Epidermal melanocyte (primary cell): ENCODE measurements at regions not wholly inside any gene's neighbourhood (a gene's known extent, or its start where the extent isn't known, plus 50 kb on each side); places are given as distances from the start of the nearest gene placed in this dataset.

Source experiments
- DNase-seq: peaks from one replicate; pipeline ENCODE4 v3.0.0; 2011; ENCODE audit warnings: low spot score; ENCODE audit not compliant: insufficient read length

DNA sequence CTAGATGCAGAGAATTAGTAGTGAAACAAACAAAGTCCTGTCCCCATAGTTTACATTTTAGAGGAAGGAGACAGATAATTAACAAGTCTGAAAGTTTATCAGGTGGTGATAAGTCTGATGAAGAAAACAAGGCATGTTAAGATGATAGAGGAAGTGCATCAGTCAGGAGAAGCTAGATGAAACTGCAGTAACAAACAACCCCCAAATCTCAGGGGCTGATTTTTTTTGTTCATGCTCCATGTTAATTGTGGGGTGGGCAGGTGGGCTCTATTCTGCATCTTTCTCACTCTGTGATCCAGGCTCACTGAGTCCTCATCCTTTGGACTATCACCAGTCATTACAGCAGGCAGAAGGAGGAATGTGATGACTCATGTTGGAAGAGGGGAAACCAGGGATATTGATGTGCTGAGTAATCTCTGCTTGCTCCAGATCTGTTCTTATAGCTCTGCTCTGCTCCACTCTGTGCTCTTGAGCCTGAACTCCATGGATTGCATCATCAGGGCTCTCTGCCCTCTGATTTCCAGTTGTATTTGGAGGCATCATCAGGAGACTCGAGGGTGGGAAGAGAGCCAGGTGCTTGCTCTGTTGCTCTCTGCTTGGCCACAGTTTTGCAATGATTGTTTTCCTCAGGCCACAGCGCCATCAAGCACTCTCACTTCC, 166.9 kb downstream of the IER5 start:
- no peak for DNase-seq

DNA sequence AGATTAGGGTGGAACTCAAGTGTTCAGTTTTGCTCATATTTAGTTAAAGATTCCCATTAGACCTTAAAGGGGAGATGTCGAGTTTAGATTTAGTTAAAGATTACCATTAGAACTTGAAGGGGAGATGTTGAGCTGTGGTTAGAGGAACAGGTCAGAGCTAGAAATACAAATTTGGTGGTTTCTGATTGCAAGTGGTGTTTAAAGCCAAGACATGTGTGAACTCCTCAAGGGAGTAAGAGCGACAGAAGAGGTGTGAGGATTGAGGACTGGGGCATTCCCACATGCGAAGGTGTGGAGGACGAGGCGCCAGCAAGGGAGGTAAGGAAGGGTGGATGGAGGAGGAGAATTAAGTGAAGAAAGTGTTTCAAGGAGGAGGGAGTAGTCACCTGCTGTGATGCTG, 168.6 kb downstream of the IER5 start:
- DNase-seq, result no peak

DNA sequence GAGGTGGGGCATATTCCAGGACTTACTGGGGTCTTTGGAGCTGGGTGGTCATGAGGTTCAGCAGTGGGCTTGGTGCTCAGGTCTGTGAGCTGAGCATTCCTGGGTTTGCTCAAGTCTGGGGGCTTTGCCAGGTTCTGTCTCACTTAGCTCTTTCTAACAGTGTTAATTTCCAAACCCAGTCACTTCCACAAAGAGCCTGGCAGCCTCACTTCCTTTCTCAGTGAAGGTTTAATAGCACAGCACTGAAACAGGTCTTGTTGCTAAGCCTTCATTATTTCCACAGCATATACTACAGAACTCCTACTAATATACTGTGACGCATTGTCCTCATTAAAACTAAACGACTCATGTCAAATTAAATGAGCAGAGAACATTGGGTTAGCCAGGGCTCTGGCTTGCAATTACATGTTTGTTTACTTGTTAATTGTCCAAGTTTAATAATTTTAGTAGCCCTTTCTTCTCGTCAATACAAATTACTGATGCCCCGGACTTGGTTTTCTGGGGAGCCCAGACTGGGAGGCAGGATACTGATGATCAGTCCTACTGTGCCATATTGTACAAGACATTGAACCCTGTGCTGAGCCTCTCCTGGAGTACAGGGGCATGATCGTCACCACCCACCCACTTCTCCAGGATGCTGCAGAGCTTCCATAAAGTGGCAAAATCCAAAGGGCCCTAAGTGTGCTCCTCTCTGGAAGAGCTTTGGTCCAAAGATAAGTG, 170.7 kb downstream of the IER5 start:
- DNase-seq, result no peak

DNA sequence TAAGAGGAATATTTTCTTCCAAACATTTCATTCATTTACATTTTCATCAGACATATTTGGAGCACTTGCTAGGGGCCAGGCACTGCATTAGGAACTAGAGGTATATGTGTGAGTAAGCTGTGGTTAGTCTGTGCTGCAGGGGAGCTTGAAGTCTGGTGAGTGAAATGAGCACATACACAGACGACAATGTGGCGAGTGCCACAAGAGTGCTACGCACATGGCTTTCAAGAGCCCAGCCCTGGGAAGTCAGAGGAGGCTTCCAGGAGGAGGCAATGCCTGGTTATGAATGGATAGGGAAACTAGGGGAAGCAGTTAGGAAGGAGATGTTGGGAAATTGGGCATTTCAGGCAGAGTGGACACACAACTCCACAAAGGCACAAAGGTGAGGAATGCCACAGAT, 171.8 kb downstream of the IER5 start:
- no peak for DNase-seq

DNA sequence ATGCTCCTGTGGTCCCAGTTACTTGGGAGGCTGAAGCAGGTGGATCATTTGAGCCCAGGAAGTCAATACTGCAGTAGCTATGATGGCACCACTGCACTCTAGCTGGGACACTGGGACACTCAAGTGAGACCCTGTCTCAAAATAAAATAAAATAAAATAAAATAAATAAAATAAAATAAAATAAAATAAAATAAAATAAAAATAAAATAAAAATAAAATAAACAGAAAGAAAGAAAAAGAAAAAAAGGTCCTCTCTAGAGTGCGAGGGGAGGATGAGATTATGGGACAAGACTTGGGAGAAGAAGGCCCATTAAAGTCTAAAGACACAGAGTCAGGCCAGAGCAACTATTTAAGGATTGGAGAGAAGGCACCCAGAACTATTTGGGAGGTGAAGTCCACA, 172.5 kb downstream of the IER5 start:
- no peak for DNase-seq

DNA sequence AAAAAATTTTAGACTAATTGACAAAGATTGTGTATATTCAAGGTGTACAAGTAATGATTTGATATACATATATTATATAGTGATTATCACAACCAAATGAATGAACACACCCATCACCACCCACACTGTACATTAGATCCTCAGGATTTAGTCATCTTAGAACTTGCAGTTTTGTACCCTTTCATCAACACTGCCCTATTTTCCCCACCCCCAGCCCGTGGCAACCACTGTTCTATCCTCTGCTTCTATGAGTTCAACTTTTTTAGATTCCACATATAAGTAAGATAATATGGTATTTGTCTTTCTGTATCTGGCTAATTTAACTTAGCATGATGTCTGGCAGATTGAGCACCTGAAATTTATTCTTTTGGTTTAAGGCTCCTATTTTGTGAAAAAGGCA, 173.6 kb downstream of the IER5 start:
- DNase-seq, result no peak

DNA sequence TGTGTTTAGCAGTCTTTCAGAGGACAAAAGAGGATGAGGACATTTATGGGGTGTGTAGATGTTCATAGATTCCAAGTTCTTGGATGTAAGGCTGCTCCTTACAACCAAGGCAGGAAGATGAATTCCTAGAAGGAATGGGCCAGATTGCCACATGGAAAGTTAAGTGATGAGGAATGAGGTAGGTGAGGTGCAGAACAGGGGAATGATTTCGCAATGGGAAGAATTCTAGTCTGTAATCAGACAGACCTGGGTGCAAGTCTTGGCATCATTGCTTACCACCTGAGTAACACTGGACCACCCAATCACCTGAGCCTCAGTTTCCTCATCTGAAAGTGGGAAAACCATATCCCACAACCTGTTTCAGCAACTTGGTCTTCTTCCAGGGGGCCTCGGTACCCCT, 174.9 kb downstream of the IER5 start:
- no peak for DNase-seq

DNA sequence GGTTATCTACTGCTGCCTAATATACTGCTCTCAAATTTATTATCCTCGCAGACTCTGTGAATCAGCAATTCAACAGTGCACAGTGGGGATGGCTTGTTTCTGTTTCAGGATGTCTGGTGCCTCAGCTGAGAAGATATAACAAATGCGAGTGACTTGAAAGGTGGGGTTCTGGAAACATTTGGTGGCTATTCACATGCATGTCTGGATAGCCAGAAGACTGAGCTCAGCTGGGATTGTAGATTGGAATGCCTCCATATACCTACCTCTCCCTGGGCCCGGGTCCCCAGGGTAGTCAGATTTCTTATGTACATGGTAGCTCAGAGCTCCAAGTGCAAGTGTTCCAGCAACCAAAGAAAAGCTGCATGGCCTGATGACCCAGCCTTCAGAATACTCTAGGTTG, 176.3 kb downstream of the IER5 start:
- DNase-seq, result no peak

DNA sequence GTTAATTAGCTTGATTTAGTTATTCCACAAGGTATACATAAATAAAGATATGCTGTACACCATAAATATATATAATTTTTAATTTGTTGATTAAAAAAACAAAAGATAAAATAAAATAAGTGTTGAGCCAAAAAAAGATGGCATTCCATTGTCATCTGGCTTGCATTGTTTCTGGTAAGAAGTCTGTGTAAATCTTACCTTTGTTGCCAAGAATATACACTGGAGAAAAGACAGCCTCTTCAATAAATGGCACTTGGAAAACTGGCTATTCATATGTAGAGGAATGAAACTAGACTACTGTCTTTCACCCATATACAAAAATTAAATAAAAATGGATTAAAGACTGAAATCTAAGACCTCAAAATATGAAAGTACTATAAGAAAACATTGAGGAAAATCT, 196.5 kb downstream of the IER5 start:
- no peak for DNase-seq

DNA sequence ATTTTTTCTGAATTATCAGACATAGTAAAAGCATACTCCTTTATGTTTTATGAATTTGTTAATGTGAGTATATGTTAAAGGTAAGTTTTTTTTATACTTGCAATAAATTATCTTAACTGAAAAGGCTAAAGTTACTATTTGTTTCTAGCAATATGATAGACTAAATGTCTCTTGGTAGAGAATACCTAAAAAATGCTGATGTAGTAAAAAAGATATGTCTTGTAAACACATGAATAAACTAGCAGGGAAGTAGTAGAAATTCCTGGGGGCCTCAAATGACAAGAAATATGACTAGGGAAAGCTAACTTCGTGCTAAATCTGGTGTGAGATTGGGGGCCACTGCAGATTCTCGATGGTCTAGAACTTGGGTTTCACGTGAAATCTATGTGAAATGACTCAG, 188.1 kb upstream of the CACNA1E start:
- no peak for DNase-seq

DNA sequence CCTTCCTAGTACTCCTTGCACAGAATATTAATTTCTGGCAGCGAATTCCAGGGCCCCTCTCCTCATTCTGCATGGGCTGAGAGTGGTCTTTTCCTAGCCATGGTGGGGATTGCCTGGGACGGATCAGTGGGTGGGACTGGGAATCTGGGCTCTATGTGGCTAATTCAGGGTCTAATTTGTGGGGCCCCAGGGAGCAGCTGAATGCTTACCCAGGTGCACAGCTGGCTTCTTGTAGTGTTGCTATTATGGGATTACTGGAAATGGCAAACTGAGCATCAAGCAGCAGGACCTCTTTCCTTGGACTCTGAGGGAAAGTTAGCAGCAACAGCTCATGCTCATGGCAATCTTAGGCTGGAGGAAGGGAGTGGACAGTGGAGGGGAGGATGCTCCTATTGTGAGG, 187.1 kb upstream of the CACNA1E start:
- DNase-seq, result no peak

DNA sequence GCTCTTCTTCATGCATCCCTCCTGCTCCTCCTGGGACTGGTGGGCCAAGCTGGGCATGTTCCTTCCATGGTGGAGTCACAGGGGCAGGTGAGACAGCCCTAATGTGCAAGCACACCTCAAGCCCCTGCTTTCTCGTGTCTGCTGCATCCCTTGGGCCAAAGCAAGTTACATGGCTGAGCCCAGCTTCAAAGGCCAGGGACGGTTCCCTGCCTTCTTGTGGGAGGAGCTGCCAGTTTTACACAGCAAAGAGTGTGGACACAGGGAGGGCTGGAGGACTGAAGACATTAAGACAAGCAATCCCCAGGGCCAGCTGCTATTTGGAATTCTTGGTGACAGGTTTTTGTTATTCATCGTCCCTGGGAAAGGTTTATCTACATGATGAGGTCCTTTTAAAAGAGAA, 175.2 kb upstream of the CACNA1E start:
- DNase-seq, result no peak

DNA sequence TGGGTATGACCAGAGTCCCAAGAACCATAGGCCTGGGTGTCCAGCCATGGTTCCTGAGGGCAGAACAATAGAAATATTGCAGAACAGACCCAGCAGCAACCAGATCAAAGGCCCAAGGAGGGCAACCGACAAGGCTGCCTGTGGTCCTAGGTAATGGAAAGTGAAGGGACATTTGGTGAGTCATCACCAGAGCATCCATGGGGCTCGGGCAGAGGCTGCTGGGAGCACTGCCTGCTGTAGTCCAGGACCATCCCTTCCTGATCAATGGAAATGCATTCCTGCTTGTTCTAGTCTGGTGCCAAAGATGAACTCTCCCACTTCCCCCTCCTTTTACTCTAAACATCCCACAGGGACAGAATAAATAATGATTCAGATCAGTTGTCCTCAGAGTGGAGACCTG, 172.8 kb upstream of the CACNA1E start:
- DNase-seq, result no peak

DNA sequence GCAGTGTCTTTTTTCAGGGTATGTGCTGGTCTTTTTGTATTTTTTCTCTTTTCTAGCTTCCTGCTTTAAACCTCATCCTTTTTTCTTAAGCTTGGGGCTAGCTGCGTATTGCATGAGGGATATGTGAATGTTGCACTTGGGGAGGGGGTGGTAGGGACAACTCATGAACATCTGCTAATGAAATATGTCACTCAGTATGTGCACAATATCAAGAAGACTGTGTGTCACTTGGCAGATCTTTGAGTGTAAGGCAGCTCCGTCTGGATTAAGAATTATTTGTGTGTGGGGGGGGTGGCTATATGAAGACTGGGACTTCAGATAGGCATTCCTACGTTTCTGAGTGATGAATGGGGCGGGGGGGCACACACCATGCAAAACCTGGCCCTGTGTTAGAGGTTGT, 170.4 kb upstream of the CACNA1E start:
- no peak for DNase-seq

DNA sequence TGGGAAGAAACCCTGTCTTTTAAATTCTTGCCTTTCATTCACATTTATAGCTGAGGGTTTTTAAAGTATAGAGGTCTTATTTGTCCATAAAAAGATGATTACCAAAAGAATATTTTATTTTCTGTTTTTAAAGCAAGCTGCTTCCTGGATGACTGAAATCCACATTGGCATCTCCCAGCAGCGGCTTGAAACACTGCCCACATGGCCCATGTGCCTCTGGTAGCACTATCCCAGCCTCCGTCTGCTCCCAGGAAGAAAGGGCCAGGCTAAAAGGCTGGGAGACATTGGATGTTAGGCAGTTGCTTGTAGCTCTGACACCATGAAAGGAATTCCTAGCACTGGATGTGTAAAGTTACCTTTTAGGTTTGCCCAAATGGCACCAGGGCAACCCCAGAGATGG, 169.9 kb upstream of the CACNA1E start:
- no peak for DNase-seq

DNA sequence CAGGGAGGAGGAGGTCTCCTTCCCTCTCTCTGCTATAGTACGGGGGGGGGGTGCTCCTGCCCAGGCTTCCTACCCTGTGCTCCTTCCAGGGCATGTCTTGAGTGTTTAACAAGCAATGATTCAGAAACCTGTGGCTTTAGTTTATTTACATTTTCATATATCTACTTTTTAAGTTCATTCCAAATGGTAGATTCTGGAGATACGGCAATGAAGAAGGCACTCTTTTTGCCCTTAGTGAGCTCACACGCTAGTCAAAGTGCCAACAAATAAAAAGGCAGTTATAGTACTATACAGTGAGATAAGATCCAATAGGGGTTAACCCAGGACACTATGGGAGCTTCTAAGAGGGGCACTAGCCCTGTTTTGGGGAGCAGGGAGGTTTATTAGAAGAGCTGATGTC, 169.3 kb upstream of the CACNA1E start:
- no peak for DNase-seq

DNA sequence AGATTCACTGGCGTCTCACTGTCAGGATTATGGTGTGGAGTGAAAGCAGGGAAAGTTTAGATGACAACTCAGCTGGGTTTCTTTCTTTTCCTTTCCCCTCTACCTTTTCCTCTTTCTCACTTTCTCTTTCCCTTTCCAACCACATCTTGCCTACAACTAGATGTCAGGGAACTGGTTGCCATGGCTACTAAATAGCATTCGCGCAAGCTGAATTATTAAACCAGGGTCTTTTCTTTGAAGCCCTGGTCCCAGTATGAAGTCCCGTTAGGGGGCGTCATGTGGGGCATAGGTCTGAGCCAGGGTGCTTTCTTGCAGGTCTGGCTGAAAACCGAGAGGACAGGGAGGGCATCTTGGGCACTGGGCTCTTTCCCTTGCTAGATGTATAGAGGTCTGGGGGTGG, 168.4 kb upstream of the CACNA1E start:
- no peak for DNase-seq

DNA sequence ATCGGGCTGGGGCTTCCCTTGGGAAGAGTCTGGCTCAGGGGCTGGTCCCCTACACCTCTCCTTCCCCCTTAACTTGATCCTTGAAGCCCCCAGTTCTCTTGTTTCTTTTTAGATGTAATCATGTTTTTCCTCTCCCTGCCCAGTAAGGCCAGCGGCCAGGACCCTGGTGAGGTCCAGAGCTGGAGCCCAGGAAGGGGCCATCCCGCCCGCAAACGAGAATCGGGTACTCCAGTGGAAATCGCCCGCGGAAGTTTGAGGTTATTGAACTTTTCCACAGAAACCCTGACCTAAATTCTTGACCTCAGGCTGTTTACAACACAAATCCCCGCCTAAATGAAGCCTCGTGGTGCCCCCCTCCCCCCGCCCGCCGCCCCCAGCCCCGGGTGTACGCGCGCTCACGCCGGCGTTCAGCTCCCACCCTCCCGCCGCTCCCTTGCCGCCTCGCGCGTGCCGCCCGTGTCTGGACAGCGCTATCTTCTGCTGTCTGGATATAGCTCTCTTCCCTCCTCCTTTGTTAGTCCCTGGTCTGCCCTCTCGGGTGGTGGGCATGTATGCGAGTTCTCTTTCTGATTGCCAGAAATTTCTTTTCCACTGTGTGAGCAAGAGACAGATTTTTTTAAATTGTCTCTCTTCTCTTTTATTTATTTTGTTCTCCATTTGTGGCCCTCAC, 165.9 kb upstream of the CACNA1E start:
- DNase-seq, result no peak

DNA sequence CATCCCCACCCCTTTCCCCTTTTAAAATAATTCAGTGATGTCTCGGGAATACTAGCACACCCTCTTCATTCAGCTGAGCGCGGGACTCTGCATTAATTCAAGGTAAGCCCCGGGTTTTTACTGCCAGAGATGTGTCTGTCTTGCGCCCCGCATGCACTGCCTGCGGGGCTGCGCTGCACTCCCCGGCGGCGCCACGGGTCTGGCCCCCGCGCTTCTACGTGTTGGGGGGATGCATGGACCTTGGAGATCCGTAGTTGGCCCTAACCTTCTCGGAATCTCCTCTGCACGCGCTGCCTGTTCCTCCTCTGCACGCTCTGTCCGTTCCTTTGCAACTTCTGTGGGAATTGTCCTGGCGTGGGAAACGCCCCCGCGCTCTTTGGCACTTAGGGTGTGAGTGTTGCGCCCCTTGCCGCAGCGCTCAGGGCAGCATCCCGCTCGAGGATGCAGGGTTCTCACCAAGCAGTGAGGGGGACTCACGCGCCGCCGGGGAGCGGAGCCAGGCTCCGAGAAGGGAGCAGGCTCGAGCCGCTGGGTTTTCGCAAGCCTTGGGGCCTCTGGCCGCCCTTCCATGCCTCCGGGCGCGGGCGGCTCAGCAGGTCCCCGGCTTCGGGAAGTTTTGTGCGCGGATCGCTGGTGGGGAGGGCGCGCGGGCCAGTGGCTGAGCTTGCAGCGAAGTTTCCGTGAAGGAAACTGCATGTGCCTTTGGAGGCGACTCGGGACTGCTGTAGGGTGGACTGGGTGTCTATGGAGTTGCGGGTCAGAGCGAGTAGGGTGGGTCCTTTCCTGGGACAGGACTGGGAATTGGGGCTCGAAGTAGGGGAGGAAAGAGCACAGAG, 165.1 kb upstream of the CACNA1E start:
- no peak for DNase-seq

DNA sequence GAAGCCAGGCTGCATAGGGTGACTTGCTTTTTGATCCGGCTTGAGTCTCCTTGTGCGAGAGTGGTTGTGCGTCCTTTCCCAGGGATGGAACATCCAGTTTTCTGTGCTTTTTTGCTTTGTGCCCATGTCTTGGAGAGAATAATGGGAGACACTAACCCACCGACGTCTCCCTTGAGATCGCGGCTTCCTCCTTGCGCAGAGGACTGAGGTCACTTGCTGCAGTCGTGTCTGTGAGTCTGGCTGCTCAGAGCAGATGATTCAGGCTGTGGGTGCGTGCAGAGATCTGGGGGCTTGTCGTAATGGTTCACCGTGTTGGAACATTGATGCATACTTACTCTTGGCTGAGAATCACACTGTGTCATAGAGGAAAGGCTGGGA, 164.5 kb upstream of the CACNA1E start:
- DNase-seq, result no peak

DNA sequence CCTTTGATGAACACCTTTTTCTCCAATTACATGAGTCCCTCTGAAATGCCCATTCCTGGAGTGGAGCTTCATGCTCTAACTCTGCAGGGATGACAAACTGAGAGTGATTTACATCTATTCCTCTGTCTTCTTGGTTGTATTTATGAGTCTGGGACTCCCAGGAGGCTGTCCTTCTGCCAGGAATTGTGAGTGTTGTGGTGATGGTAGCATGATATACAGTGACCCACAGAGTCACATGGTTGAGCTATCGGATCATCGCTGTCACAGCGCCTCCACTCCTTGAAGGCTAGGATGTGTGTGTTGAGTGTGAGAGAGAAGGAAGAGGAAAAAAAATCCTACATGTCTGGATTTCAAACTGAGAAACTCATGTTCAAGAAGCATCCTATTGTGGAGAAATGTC, 163.4 kb upstream of the CACNA1E start:
- no peak for DNase-seq
